OCI-LY7 (cell line): ENCODE measurements at regions not wholly inside any gene's neighbourhood (a gene's known extent, or its start where the extent isn't known, plus 50 kb on each side); places are given as distances from the start of the nearest gene placed in this dataset.

Experiments used
- BruUV-seq: library from RNA; stranded (reverse); fragments of 400-500 nt; replicated peaks from 2 replicates; lab custom pipeline; 2021; lab: Mats Ljungman, UMichigan
- CTCF ChIA-PET: fragments of 300-600 bp; sonication (Branson Sonifier 250); formaldehyde crosslinking; loops from one replicate; lab custom pipeline; 2022; ENCODE audit warnings: antibody characterized with exemption; ENCODE audit not compliant: unreplicated experiment; lab: Charles Lee
- POLR2A ChIA-PET: fragments of 300-600 bp; sonication (Branson Sonifier 250); formaldehyde crosslinking; loops from one replicate; lab custom pipeline; 2022; ENCODE audit warnings: antibody characterized with exemption; lab: Charles Lee
- DNase-seq: peaks from one replicate; pipeline ENCODE4 v3.0.0-alpha.2; 2015; ENCODE audit warnings: low spot score
- H2AFZ ChIP-seq: fragments of 200-600 bp; sonication (generic), shearing (Covaris generic); 2 replicates; pipeline ENCODE4 v1.6.1; 2014; ENCODE audit warnings: mild to moderate bottlenecking, antibody characterized with exemption, low read length, moderate library complexity
- H3K27ac ChIP-seq: fragments of 200-600 bp; sonication (generic); 2 replicates; pipeline ENCODE4 v1.5.1; 2014; ENCODE audit warnings: mixed run types, low read depth, mild to moderate bottlenecking, moderate library complexity, low read length, inconsistent platforms; ENCODE audit not compliant: poor library complexity, severe bottlenecking
- H3K36me3 ChIP-seq: fragments of 200-600 bp; sonication (generic); 2 replicates; pipeline ENCODE4 v1.6.1; 2014; ENCODE audit warnings: mild to moderate bottlenecking, antibody characterized with exemption, low read length, moderate library complexity, mixed read lengths; ENCODE audit not compliant: insufficient read depth
- H3K4me1 ChIP-seq: fragments of 200-600 bp; sonication (generic); 2 replicates; pipeline ENCODE4 v1.5.1; 2014; ENCODE audit warnings: mild to moderate bottlenecking, low read length; ENCODE audit not compliant: insufficient read depth, poor library complexity, severe bottlenecking
- H3K4me2 ChIP-seq: fragments of 200-600 bp; sonication (generic); 2 replicates; pipeline ENCODE4 v1.6.1; 2014; ENCODE audit warnings: mild to moderate bottlenecking, low read length
- H3K4me3 ChIP-seq: fragments of 200-600 bp; sonication (generic); 2 replicates; pipeline ENCODE4 v1.5.1; 2014; ENCODE audit warnings: mild to moderate bottlenecking, low read depth, low read length; ENCODE audit not compliant: poor library complexity, severe bottlenecking
- H3K79me2 ChIP-seq: fragments of 200-600 bp; sonication (generic); 2 replicates; pipeline ENCODE4 v1.6.1; 2016; ENCODE audit warnings: low read depth, mild to moderate bottlenecking, low read length, moderate library complexity, mixed read lengths; ENCODE audit not compliant: insufficient read depth
- H3K9me2 ChIP-seq: fragments of 200-600 bp; sonication (generic); 2 replicates; pipeline ENCODE4 v1.6.1; 2016; ENCODE audit warnings: mild to moderate bottlenecking, low read length, mixed read lengths; ENCODE audit not compliant: insufficient read depth
- H3K9me3 ChIP-seq: fragments of 200-600 bp; sonication (generic); 2 replicates; pipeline ENCODE4 v1.6.1; 2014; ENCODE audit warnings: mild to moderate bottlenecking, mixed run types, low read length, mixed read lengths
- H4K20me1 ChIP-seq: fragments of 200-600 bp; sonication (generic); 2 replicates; pipeline ENCODE4 v1.6.1; 2014; ENCODE audit warnings: mild to moderate bottlenecking, antibody characterized with exemption, low read length, moderate library complexity, mixed read lengths; ENCODE audit not compliant: insufficient read depth
- EZH2phosphoT487 ChIP-seq: fragments of 200-600 bp; sonication (generic); IDR thresholded peaks from 2 replicates; pipeline ENCODE4 v1.6.1; 2018; ENCODE audit warnings: low read depth, borderline replicate concordance, mild to moderate bottlenecking, mixed run types, antibody characterized with exemption, low read length, moderate library complexity, mixed read lengths
- intact Hi-C: fragments of 100-400 bp; cut with micrococcal nuclease; formaldehyde crosslinking; loops from one replicate; pipeline ENCODE4 v1.10.0; 2022; ENCODE audit not compliant: unreplicated experiment
- TF ChIP-seq, protein P1 (sequence below): fragments of 200-600 bp; sonication (generic); conservative IDR thresholded peaks from 2 replicates; pipeline ENCODE4 v1.5.1; 2014; ENCODE audit warnings: mild to moderate bottlenecking, antibody characterized with exemption, low read length, moderate library complexity, mixed read lengths

DNA sequence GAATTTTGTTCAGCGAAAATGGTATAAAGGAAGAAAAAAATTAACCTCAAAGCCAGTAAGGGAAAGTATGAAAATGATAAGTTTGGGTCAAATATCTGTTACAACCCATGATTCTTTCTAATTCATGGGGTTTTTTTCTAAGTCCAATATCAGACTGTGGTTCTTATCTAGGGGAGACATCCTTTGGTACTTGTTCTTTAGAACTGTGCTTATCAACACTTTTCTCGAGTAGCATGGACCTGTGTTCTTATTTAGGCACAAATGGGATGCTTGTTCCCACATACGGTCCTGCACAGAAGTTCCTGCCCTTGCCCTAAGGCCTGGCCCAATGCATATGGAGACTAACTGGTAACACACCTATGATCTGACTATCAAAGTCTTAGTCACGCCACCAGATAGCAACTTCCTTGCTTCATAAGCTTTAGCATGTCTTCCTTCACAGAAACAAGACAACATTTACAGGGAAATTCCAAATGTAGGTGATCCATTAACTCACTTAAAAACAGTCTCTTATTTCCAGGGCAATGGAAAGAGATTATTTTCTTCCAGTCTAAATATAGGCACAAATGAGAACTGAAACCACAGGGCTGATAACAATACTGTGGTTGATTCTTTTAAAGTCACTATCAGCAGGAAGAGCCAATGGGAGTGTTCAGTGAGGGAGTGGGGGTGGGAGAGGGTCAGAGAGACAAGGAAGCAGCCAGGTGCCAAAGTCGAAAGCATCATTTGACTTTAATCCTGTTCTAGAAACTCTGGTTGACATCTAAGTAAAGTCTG lies 268.8 kb upstream of the ANKRD55 start:
- H3K27ac ChIP-seq: no peak overlapping the region
- no peaks in the 10 kb centered on the region for H3K36me3 ChIP-seq
- POLR2A ChIA-PET: no interaction called here
- no peaks in the 10 kb centered on the region for H3K79me2 ChIP-seq
- peak; percentile 26 for DNase-seq
- H3K9me2 ChIP-seq: no peaks in the 10 kb centered on the region
- H2AFZ ChIP-seq: peak overlapping the region; percentile 78
- TF ChIP-seq, protein P1, sequence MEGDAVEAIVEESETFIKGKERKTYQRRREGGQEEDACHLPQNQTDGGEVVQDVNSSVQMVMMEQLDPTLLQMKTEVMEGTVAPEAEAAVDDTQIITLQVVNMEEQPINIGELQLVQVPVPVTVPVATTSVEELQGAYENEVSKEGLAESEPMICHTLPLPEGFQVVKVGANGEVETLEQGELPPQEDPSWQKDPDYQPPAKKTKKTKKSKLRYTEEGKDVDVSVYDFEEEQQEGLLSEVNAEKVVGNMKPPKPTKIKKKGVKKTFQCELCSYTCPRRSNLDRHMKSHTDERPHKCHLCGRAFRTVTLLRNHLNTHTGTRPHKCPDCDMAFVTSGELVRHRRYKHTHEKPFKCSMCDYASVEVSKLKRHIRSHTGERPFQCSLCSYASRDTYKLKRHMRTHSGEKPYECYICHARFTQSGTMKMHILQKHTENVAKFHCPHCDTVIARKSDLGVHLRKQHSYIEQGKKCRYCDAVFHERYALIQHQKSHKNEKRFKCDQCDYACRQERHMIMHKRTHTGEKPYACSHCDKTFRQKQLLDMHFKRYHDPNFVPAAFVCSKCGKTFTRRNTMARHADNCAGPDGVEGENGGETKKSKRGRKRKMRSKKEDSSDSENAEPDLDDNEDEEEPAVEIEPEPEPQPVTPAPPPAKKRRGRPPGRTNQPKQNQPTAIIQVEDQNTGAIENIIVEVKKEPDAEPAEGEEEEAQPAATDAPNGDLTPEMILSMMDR: no peak
- TF ChIP-seq EZH2phosphoT487: no peak
- BruUV-seq: no TSS peak
- intact Hi-C loops: no loop called here
- H3K4me2 ChIP-seq: peak overlapping the region; percentile 39
- H3K4me3 ChIP-seq: no peak overlapping the region
- no peaks in the 10 kb centered on the region for H3K9me3 ChIP-seq
- H4K20me1 ChIP-seq: no peaks in the 10 kb centered on the region
- peaks cover 11% of the 10 kb centered on the region for H3K4me1 ChIP-seq
- CTCF ChIA-PET: no interaction called here

- POLR2A ChIA-PET: interaction anchor here (0.6 kb wide), 2 partner anchors 99 to 1122 kb away, joined by 3 read pairs; no protein-coding TSS in a partner anchor
- DNase-seq: no peak
- Histone ChIP-seq H3K9me2 (no peaks in the 10 kb centered on the region), H3K36me3 (no peaks in the 10 kb centered on the region), H2AFZ (no peak overlapping the region), H3K4me3 (no peak overlapping the region), H4K20me1 (no peaks in the 10 kb centered on the region), H3K4me1 (peaks cover 11% of the 10 kb centered on the region), H3K9me3 (no peaks in the 10 kb centered on the region), H3K79me2 (no peaks in the 10 kb centered on the region), H3K4me2 (no peak overlapping the region), H3K27ac (no peak overlapping the region)
- TF ChIP-seq, protein P1: no peak
- TF ChIP-seq EZH2phosphoT487: no peak
- CTCF ChIA-PET: no interaction called here
- BruUV-seq: no TSS peak
- intact Hi-C loops: no loop called here
These were observed 266.8 kb upstream of the ANKRD55 start for GRCh38 chr5:56499901-56500300.

DNA sequence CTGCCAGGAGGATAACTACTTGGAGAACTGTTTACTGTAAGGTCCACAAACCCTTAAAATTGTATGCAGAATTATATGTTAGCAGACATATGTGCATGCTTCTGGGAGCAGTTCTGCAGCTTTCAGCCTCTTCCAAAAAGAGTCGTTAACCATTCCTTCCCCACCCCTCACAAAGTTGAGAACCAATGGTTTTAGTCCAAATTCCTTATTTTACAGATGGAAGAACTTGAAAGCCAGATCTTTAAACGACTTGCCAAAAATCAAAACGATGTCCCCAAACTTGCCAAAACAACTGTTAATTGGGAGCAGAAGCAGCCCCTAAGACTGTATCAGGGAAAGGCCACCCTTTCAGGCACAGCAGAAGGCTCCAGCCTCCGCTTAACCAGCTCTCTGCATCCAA lies 266.4 kb upstream of the ANKRD55 start:
- TF ChIP-seq, protein P1: no peak
- no peak for TF ChIP-seq EZH2phosphoT487

More for the DNA sequence above, 266.4 kb upstream of the ANKRD55 start:
- intact Hi-C loops: no loop called here
- H3K9me2 ChIP-seq: no peaks in the 10 kb centered on the region
- POLR2A ChIA-PET: interaction anchor here (0.6 kb wide), 1 partner anchor 98 kb away, joined by 3 read pairs; no protein-coding TSS in a partner anchor
- peaks cover 11% of the 10 kb centered on the region for H3K4me1 ChIP-seq
- no peak for DNase-seq
- H3K36me3 ChIP-seq: no peaks in the 10 kb centered on the region
- BruUV-seq: no TSS peak
- H3K27ac ChIP-seq: no peak overlapping the region
- no peak overlapping the region for H3K4me3 ChIP-seq
- no peak overlapping the region for H2AFZ ChIP-seq
- CTCF ChIA-PET: no interaction called here
- H3K4me2 ChIP-seq: no peak overlapping the region
- H4K20me1 ChIP-seq: no peaks in the 10 kb centered on the region
- no peaks in the 10 kb centered on the region for H3K9me3 ChIP-seq
- H3K79me2 ChIP-seq: no peaks in the 10 kb centered on the region
